WTC11 (cell line): ENCODE measurements at regions not wholly inside any gene's neighbourhood (a gene's known extent, or its start where the extent isn't known, plus 50 kb on each side); places are given as distances from the start of the nearest gene placed in this dataset.

Experiments used
- FOXK1 ChIP-seq: sonication (generic); formaldehyde crosslinking; IDR thresholded peaks from 2 replicates; pipeline ENCODE4 v1.8.0; 2022; ENCODE audit warnings: mild to moderate bottlenecking, moderate library complexity, missing genetic modification reagents
- HMGA2 ChIP-seq: fragments of 250-450 bp; sonication (Bioruptor Pico); IDR thresholded peaks from 2 replicates; pipeline ENCODE4 v1.4.0; 2021; ENCODE audit warnings: mild to moderate bottlenecking, moderate library complexity
- IRF2 ChIP-seq: sonication (generic); formaldehyde crosslinking; IDR thresholded peaks from 2 replicates; pipeline ENCODE4 v1.8.0; 2022; ENCODE audit warnings: low read depth, missing genetic modification reagents, borderline replicate concordance
- MAX ChIP-seq: sonication (generic); formaldehyde crosslinking; IDR thresholded peaks from 2 replicates; pipeline ENCODE4 v1.8.0; 2022; ENCODE audit warnings: mild to moderate bottlenecking, missing genetic modification reagents
- NR3C1 ChIP-seq: sonication (generic); formaldehyde crosslinking; conservative IDR thresholded peaks from 2 replicates; pipeline ENCODE4 v1.8.1; 2023; ENCODE audit warnings: low read depth, mild to moderate bottlenecking, missing genetic modification reagents
- SMAD4 ChIP-seq: sonication (generic); formaldehyde crosslinking; IDR thresholded peaks from 2 replicates; pipeline ENCODE4 v1.8.0; 2022; ENCODE audit warnings: mild to moderate bottlenecking, missing genetic modification reagents
- TEAD1 ChIP-seq: sonication (generic); formaldehyde crosslinking; IDR thresholded peaks from 2 replicates; pipeline ENCODE4 v1.8.0; 2022; ENCODE audit warnings: mild to moderate bottlenecking, missing genetic modification reagents
- ZNF121 ChIP-seq: sonication (generic); formaldehyde crosslinking; IDR thresholded peaks from 2 replicates; pipeline ENCODE4 v1.8.0; 2023; ENCODE audit warnings: missing genetic modification reagents
- ZNF416 ChIP-seq: fragments of 250-450 bp; sonication (Bioruptor Pico); IDR thresholded peaks from 2 replicates; pipeline ENCODE4 v1.9.0; 2021; ENCODE audit warnings: mild to moderate bottlenecking, inconsistent platforms
- TF ChIP-seq, protein P1 (sequence below): fragments of 200-600 bp; IDR thresholded peaks from 2 replicates; pipeline ENCODE4 v1.8.0; 2022; ENCODE audit warnings: antibody characterized with exemption
- TF ChIP-seq, protein P2 (sequence below): sonication (generic); formaldehyde crosslinking; IDR thresholded peaks from 2 replicates; pipeline ENCODE4 v1.8.1; 2022; ENCODE audit warnings: mild to moderate bottlenecking, missing genetic modification reagents, moderate library complexity, borderline replicate concordance
- TF ChIP-seq, protein P3 (sequence below): sonication (generic); formaldehyde crosslinking; conservative IDR thresholded peaks from 2 replicates; pipeline ENCODE4 v1.8.1; 2022; ENCODE audit warnings: mild to moderate bottlenecking, missing genetic modification reagents
- TF ChIP-seq, protein P4 (sequence below): sonication (generic); formaldehyde crosslinking; IDR thresholded peaks from 2 replicates; pipeline ENCODE4 v1.8.0; 2022; ENCODE audit warnings: mild to moderate bottlenecking, missing genetic modification reagents

DNA sequence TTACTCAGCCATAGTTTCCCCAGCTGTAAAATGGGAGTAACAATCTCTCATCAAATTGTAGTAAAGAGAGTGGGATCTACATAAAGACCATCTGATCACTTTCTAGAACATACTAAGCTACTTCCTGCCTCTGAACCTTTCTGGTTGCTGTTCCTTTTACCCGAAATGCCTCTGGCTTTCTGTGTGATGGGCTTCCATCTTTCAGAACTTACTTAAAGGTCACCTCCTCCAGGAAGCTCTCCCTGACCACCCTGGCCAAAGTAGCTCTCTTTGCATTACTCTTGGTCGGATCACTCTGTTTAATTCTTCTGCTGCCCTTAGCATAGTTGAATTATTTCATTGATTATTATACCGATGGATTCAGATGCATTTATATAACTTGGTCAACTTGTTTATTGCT is 171.0 kb downstream of the BMP7 start:
- TF ChIP-seq ZNF121, result no peak
- TF ChIP-seq, protein P1, sequence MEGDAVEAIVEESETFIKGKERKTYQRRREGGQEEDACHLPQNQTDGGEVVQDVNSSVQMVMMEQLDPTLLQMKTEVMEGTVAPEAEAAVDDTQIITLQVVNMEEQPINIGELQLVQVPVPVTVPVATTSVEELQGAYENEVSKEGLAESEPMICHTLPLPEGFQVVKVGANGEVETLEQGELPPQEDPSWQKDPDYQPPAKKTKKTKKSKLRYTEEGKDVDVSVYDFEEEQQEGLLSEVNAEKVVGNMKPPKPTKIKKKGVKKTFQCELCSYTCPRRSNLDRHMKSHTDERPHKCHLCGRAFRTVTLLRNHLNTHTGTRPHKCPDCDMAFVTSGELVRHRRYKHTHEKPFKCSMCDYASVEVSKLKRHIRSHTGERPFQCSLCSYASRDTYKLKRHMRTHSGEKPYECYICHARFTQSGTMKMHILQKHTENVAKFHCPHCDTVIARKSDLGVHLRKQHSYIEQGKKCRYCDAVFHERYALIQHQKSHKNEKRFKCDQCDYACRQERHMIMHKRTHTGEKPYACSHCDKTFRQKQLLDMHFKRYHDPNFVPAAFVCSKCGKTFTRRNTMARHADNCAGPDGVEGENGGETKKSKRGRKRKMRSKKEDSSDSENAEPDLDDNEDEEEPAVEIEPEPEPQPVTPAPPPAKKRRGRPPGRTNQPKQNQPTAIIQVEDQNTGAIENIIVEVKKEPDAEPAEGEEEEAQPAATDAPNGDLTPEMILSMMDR, result no peak
- TF ChIP-seq, protein P2, sequence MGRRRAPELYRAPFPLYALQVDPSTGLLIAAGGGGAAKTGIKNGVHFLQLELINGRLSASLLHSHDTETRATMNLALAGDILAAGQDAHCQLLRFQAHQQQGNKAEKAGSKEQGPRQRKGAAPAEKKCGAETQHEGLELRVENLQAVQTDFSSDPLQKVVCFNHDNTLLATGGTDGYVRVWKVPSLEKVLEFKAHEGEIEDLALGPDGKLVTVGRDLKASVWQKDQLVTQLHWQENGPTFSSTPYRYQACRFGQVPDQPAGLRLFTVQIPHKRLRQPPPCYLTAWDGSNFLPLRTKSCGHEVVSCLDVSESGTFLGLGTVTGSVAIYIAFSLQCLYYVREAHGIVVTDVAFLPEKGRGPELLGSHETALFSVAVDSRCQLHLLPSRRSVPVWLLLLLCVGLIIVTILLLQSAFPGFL (CRISPR knock-in tag), result no peak
- no peak for TF ChIP-seq TEAD1 (CRISPR knock-in tag)
- TF ChIP-seq HMGA2, result no peak
- no peak for TF ChIP-seq MAX (CRISPR knock-in tag)
- TF ChIP-seq FOXK1 (CRISPR knock-in tag), result no peak
- no peak for TF ChIP-seq ZNF416
- TF ChIP-seq, protein P3, sequence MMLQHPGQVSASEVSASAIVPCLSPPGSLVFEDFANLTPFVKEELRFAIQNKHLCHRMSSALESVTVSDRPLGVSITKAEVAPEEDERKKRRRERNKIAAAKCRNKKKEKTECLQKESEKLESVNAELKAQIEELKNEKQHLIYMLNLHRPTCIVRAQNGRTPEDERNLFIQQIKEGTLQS (CRISPR knock-in tag), result no peak
- TF ChIP-seq, protein P4, sequence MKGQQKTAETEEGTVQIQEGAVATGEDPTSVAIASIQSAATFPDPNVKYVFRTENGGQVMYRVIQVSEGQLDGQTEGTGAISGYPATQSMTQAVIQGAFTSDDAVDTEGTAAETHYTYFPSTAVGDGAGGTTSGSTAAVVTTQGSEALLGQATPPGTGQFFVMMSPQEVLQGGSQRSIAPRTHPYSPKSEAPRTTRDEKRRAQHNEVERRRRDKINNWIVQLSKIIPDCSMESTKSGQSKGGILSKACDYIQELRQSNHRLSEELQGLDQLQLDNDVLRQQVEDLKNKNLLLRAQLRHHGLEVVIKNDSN, result no peak
- TF ChIP-seq IRF2 (CRISPR knock-in tag), result no peak
- TF ChIP-seq SMAD4, result no peak
- no peak for TF ChIP-seq NR3C1 (CRISPR knock-in tag)
